HCT116 (cell line): ENCODE measurements at regions not wholly inside any gene's neighbourhood (a gene's known extent, or its start where the extent isn't known, plus 50 kb on each side); places are given as distances from the start of the nearest gene placed in this dataset.

ENCODE experiments used
- ATAC-seq: fragments of 200-7000 bp; cut with Tn5 transposase; 2 replicates; pipeline ENCODE4 v1.9.1; 2020; ENCODE audit warnings: mild to moderate bottlenecking, moderate library complexity
- BruUV-seq: library from RNA; stranded (reverse); fragments of 400-500 nt; replicated peaks from 2 replicates; lab custom pipeline; 2021; lab: Mats Ljungman, UMichigan
- CTCF ChIA-PET: fragments of 300-600 bp; sonication (Branson Sonifier 250); formaldehyde crosslinking; loops from one replicate; lab custom pipeline; 2021; ENCODE audit warnings: antibody characterized with exemption; lab: Charles Lee
- POLR2A ChIA-PET: fragments of 300-600, 350-600 bp; sonication (Branson Sonifier 250); formaldehyde crosslinking; loops from one replicate; lab custom pipeline; 2021; ENCODE audit warnings: antibody characterized with exemption; lab: Charles Lee
- RAD21 ChIA-PET, 2 experiments: fragments of 300-600 bp; sonication (Branson Sonifier 250); formaldehyde crosslinking; loops; one replicate each; lab custom pipeline; 2023; ENCODE audit warnings: low total read pairs in 2 of 2; ENCODE audit not compliant: uncharacterized antibody in 2 of 2, unreplicated experiment in 2 of 2, low non-redundant PET in 1 of 2; lab: Charles Lee
- DNase-seq: peaks from one replicate; pipeline ENCODE4 v3.0.0-alpha.2; 2010; ENCODE audit warnings: low read depth, low spot score
- H2AFZ ChIP-seq: fragments of 200-600 bp; shearing (Covaris generic), sonication (generic); 2 replicates; pipeline ENCODE4 v1.6.1; 2017; ENCODE audit warnings: low read depth, mixed run types, mixed read lengths, antibody characterized with exemption, low read length; ENCODE audit not compliant: poor library complexity, severe bottlenecking
- H3K27ac ChIP-seq: 2 replicates; pipeline ENCODE4 v1.5.1; 2012; ENCODE audit warnings: low read depth, low read length
- H3K27me3 ChIP-seq: fragments of 200-600 bp; sonication (generic); 2 replicates; pipeline ENCODE4 v1.6.1; 2016; ENCODE audit warnings: mixed run types, low read length, mixed read lengths; ENCODE audit not compliant: insufficient read depth
- H3K36me3 ChIP-seq, 2 experiments: fragments of 200-500 bp in 1 of 2; fragments of 200-600 bp in 1 of 2; sonication (Bioruptor generic) in 1 of 2; sonication (generic) in 1 of 2; 2 replicates each; pipeline versions ENCODE4 v1.5.1 to v1.6.1; 2014 to 2016; ENCODE audit warnings: low read length in 2 of 2, inconsistent platforms in 1 of 2, mixed read lengths in 1 of 2, mixed run types in 1 of 2; ENCODE audit not compliant: insufficient read depth in 2 of 2, control insufficient read depth in 1 of 2
- H3K4me1 ChIP-seq, 2 experiments: fragments of 200-600 bp in 1 of 2; sonication (generic) in 1 of 2; 2 replicates each; pipeline versions ENCODE4 v1.5.1 to v1.6.1; 2012 to 2017; ENCODE audit warnings: low read length in 2 of 2, inconsistent platforms in 1 of 2, mild to moderate bottlenecking in 1 of 2, mixed read lengths in 1 of 2, mixed run types in 1 of 2, moderate library complexity in 1 of 2; ENCODE audit not compliant: insufficient read depth in 2 of 2, control insufficient read depth in 1 of 2
- H3K4me2 ChIP-seq: fragments of 200-600 bp; sonication (generic); 2 replicates; pipeline ENCODE4 v1.6.1; 2017; ENCODE audit warnings: mixed run types, low read length, mixed read lengths
- H3K4me3 ChIP-seq, 2 experiments: fragments of 200-600 bp in 1 of 2; sonication (generic) in 1 of 2; replicated peaks in 1 of 2; 2 replicates each; pipeline ENCODE4 v1.5.1; 2011 to 2016; ENCODE audit warnings: low read length in 2 of 2, control low read depth in 1 of 2, low read depth in 1 of 2, mild to moderate bottlenecking in 1 of 2, mixed read lengths in 1 of 2, mixed run types in 1 of 2
- H3K79me2 ChIP-seq: fragments of 200-600 bp; sonication (generic); 2 replicates; pipeline ENCODE4 v1.6.1; 2017; ENCODE audit warnings: mild to moderate bottlenecking, mixed run types, low read length, moderate library complexity, mixed read lengths; ENCODE audit not compliant: insufficient read depth
- H3K9ac ChIP-seq: fragments of 200-600 bp; sonication (generic); 2 replicates; pipeline ENCODE4 v1.6.1; 2016; ENCODE audit warnings: low read length, mixed read lengths
- H3K9me2 ChIP-seq: fragments of 200-600 bp; sonication (generic), shearing (Covaris generic); 2 replicates; pipeline ENCODE4 v1.6.1; 2017; ENCODE audit warnings: mixed run types, mild to moderate bottlenecking, moderate library complexity; ENCODE audit not compliant: insufficient read depth
- H3K9me3 ChIP-seq, 2 experiments: fragments of 200-500 bp in 1 of 2; fragments of 200-600 bp in 1 of 2; sonication (Bioruptor generic) in 1 of 2; sonication (generic) in 1 of 2; 2 replicates each; pipeline ENCODE4 v1.6.1; 2014 to 2017; ENCODE audit warnings: low read length in 2 of 2, mixed read lengths in 2 of 2, inconsistent platforms in 1 of 2, low read depth in 1 of 2, mild to moderate bottlenecking in 1 of 2, mixed run types in 1 of 2, moderate library complexity in 1 of 2; ENCODE audit not compliant: control insufficient read depth in 1 of 2, insufficient read depth in 1 of 2
- H4K20me1 ChIP-seq: fragments of 200-600 bp; sonication (generic), shearing (Covaris generic); 2 replicates; pipeline ENCODE4 v1.6.1; 2017; ENCODE audit warnings: mixed run types, mild to moderate bottlenecking, moderate library complexity; ENCODE audit not compliant: insufficient read depth
- CBX3 ChIP-seq: IDR thresholded peaks from 2 replicates; pipeline ENCODE4 v1.6.1; 2012; ENCODE audit warnings: low read depth
- EGR1 ChIP-seq: IDR thresholded peaks from 2 replicates; pipeline ENCODE4 v1.6.1; 2012; ENCODE audit warnings: low read depth
- EZH2phosphoT487 ChIP-seq: fragments of 200-600 bp; IDR thresholded peaks from 2 replicates; pipeline ENCODE4 v1.6.1; 2018; ENCODE audit warnings: antibody characterized with exemption, borderline replicate concordance
- FOSL1 ChIP-seq: IDR thresholded peaks from 2 replicates; pipeline ENCODE4 v1.6.1; 2012; ENCODE audit warnings: low read depth
- JUND ChIP-seq: IDR thresholded peaks from 2 replicates; pipeline ENCODE4 v1.6.1; 2012
- RAD21 ChIP-seq: IDR thresholded peaks from 2 replicates; pipeline ENCODE4 v1.6.1; 2012; ENCODE audit warnings: low read depth, mild to moderate bottlenecking
- SIN3A ChIP-seq: IDR thresholded peaks from 2 replicates; pipeline ENCODE4 v1.6.1; 2012; ENCODE audit warnings: low read depth
- SRF ChIP-seq: IDR thresholded peaks from 2 replicates; pipeline ENCODE4 v1.6.1; 2012; ENCODE audit warnings: low read depth
- YY1 ChIP-seq: IDR thresholded peaks from 2 replicates; pipeline ENCODE4 v1.6.1; 2011; ENCODE audit warnings: low read length, low read depth, moderate library complexity, mild to moderate bottlenecking; ENCODE audit not compliant: insufficient replicate concordance; ENCODE audit errors: extremely low read depth
- ZFX ChIP-seq: fragments of 450-650 bp; IDR thresholded peaks from 2 replicates; pipeline ENCODE4 v1.6.1; 2017
- ZNF274 ChIP-seq: fragments of 200-500 bp; sonication (Bioruptor generic); IDR thresholded peaks from 2 replicates; pipeline ENCODE4 v1.6.1; 2014; ENCODE audit warnings: mild to moderate bottlenecking, low read depth, low read length, inconsistent platforms
- intact Hi-C: fragments of 100-400 bp; cut with micrococcal nuclease; formaldehyde crosslinking; loops from 2 replicates; pipeline ENCODE4 v1.10.0; 2022
- TF ChIP-seq, protein P1 (sequence below): IDR thresholded peaks from 2 replicates; pipeline ENCODE4 v1.6.1; 2012
- TF ChIP-seq, protein P2 (sequence below): IDR thresholded peaks from 2 replicates; pipeline ENCODE4 v1.6.1; 2011; ENCODE audit warnings: mild to moderate bottlenecking, low read length, moderate library complexity; ENCODE audit not compliant: insufficient replicate concordance; ENCODE audit errors: extremely low read depth

DNA sequence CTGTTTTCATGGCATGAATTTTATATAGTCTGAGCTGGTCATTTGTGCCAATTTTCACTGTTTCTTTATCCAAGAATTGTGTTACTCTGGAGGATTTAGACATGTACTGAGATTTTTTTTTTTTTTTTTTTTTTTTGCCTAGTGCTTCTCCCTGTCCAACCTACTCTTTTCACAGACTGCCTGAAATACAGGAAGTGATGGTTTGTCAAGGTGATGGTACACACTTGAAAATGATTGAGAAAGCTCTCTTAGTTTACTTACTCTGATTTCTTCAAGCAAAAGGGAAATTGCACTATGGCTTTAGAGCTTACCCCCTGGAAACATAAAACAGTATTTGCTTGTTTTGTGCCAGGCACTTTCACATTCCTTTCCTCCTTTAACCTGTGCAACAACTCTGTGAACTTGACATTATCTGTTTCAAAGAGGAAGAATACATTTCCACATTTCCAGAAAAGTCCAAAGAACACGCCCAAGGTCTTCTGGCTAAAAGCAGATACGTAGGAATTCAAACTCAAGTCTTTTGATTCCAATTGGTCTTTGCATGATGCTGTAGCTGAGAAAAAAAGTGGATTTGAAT lies 181.1 kb downstream of the SLC15A5 start:
- no peak overlapping the region for H3K27ac ChIP-seq
- intact Hi-C loops: no loop called here
- no peak for TF ChIP-seq ZNF274
- no peak for TF ChIP-seq SIN3A
- no peak for TF ChIP-seq EGR1
- TF ChIP-seq CBX3: no peak
- no peak for TF ChIP-seq SRF
- TF ChIP-seq ZFX: no peak
- TF ChIP-seq FOSL1: no peak
- no peak for TF ChIP-seq JUND
- TF ChIP-seq YY1: no peak
- TF ChIP-seq EZH2phosphoT487: no peak
- TF ChIP-seq, protein P1, sequence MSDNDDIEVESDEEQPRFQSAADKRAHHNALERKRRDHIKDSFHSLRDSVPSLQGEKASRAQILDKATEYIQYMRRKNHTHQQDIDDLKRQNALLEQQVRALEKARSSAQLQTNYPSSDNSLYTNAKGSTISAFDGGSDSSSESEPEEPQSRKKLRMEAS: no peak
- no peak for TF ChIP-seq RAD21
- TF ChIP-seq, protein P2, sequence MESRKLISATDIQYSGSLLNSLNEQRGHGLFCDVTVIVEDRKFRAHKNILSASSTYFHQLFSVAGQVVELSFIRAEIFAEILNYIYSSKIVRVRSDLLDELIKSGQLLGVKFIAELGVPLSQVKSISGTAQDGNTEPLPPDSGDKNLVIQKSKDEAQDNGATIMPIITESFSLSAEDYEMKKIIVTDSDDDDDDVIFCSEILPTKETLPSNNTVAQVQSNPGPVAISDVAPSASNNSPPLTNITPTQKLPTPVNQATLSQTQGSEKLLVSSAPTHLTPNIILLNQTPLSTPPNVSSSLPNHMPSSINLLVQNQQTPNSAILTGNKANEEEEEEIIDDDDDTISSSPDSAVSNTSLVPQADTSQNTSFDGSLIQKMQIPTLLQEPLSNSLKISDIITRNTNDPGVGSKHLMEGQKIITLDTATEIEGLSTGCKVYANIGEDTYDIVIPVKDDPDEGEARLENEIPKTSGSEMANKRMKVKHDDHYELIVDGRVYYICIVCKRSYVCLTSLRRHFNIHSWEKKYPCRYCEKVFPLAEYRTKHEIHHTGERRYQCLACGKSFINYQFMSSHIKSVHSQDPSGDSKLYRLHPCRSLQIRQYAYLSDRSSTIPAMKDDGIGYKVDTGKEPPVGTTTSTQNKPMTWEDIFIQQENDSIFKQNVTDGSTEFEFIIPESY: no peak
- TF ChIP-seq, all 23 proteins: peak for 0
- H3K4me2 ChIP-seq: no peak overlapping the region
- DNase-seq: no peak
- no peak for ATAC-seq
- ChIA-PET POLR2A (no interaction called here), RAD21 (no interaction called here), CTCF (interaction anchor here (0.7 to 1.1 kb wide), 2 partner anchors 20 to 41 kb away, joined by 4 to 5 read pairs; no protein-coding TSS in a partner anchor)
- no peaks in the 10 kb centered on the region for H4K20me1 ChIP-seq
- no peaks in the 10 kb centered on the region for H3K9me3 ChIP-seq
- H3K9me2 ChIP-seq: no peaks in the 10 kb centered on the region
- H3K27me3 ChIP-seq: no peaks in the 10 kb centered on the region
- no peaks in the 10 kb centered on the region for H3K36me3 ChIP-seq
- H3K4me1 ChIP-seq: no peaks in the 10 kb centered on the region
- H3K4me3 ChIP-seq: no peak overlapping the region
- H2AFZ ChIP-seq: no peak overlapping the region
- no peak overlapping the region for H3K9ac ChIP-seq
- no TSS peak for BruUV-seq
- H3K79me2 ChIP-seq: no peaks in the 10 kb centered on the region
